Ishikawa (cell line): ENCODE measurements at regions not wholly inside any gene's neighbourhood (a gene's known extent, or its start where the extent isn't known, plus 50 kb on each side); places are given as distances from the start of the nearest gene placed in this dataset.

Experiments
- FOXM1 ChIP-seq: IDR thresholded peaks from 2 replicates; pipeline ENCODE4 v1.6.1; 2012; ENCODE audit warnings: low read depth, borderline replicate concordance
- RAD21 ChIP-seq: IDR thresholded peaks from 2 replicates; pipeline ENCODE4 v1.6.1; 2012; ENCODE audit warnings: low read depth

DNA sequence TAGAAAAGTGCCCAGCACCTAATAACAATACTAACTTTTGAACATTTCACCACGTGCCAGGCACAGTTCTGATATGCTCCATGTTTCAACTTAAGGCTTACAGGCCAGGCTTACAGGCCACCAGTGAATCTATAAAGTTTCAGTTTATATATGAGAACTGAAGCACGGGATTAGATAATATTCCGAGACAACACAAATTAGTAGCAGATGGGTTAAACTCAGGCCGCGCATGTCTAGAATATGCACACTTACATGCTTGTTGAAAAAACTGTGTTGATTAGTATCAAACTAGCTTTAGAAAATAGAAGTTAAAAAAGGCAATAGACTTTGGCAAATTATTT, 587.9 kb downstream of the MTRR start:
- TF ChIP-seq FOXM1: no peak
- no peak for TF ChIP-seq RAD21
